ENCODE measurements at regions not wholly inside any gene's neighbourhood (a gene's known extent, or its start where the extent isn't known, plus 50 kb on each side); places are given as distances from the start of the nearest gene placed in this dataset.

- TF ChIP-seq POLR2AphosphoS5 (IDR thresholded peaks at IDR 0.05) (no peak), CTCF (IDR thresholded peaks at IDR 0.05 in 8 of 11, conservative IDR thresholded peaks at IDR 0.05 in 3 of 11) (no peak)
Observed at GRCh38 chr6:23600118-23600517, 525.9 kb upstream of the NRSN1 start.
